ENCODE measurements at regions not wholly inside any gene's neighbourhood (a gene's known extent, or its start where the extent isn't known, plus 50 kb on each side); places are given as distances from the start of the nearest gene placed in this dataset.
A peak's percentile ranks its signal among the peaks of the same experiment; 100 is the strongest.

DNA sequence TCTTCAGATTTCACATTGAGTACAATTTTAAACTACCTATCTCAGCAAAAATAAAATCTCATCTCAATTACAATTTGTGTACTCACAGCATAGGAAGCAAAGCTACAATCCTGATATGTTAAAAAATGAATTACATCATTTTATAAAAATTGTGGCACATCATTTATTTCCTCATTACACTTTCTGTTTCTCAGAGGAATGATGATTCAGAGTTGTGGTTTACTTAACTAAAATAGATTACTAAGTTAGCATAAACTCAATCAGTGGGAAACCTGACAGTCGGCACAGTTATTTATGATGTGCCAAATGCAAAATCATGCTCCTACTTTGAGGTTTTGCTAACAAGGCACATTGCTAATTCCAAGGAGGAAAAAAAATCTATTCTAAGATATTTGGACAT, 325.0 kb downstream of the FBXO8 start:
- Histone ChIP-seq H3K9ac (ENCODE audit: low read length) (no peak overlapping the region), H3K4me3 (ENCODE audit: low read length) (no peak overlapping the region), H3K27me3 (replicated peaks; ENCODE audit: control insufficient read depth, insufficient read depth, low read length) (no peaks in the 10 kb centered on the region), H3K9me3 (ENCODE audit: control insufficient read depth, low read length) (no peaks in the 10 kb centered on the region), H3K36me3 (ENCODE audit: control insufficient read depth, insufficient read depth, low read length, severe bottlenecking) (no peaks in the 10 kb centered on the region), H3K4me1 (ENCODE audit: control insufficient read depth, insufficient read depth, low read length) (peaks cover 9% of the 10 kb centered on the region)
- peak; percentile 51 for DNase-seq (ENCODE audit: low read depth)

DNA sequence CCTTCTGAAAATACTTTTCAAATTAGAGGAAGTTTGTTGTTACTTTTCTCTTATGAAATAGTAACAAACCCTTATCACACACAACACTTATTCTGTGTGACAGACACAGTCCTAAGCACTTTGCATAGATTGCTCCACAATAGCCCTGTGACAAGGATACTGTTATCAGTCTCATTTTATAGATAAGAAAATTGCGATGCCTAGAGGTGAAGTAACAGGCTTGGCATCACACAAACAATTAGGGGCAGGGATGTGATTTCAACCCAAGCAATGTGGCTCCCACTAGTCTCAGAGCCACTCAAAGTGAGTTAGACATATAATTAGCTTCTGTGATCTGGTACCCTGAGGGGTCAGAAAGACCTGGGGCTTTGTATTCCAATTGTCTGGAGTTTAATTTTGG, 339.9 kb downstream of the FBXO8 start:
- Histone ChIP-seq H3K4me1 (ENCODE audit: control insufficient read depth, insufficient read depth, low read length) (no peaks in the 10 kb centered on the region), H3K9me3 (ENCODE audit: control insufficient read depth, low read length) (no peaks in the 10 kb centered on the region), H3K9ac (ENCODE audit: low read length) (no peak overlapping the region), H3K27me3 (replicated peaks; ENCODE audit: control insufficient read depth, insufficient read depth, low read length) (no peaks in the 10 kb centered on the region), H3K4me3 (ENCODE audit: low read length) (no peak overlapping the region), H3K36me3 (ENCODE audit: control insufficient read depth, insufficient read depth, low read length, severe bottlenecking) (no peaks in the 10 kb centered on the region)
- no peak for DNase-seq (ENCODE audit: low read depth)

DNA sequence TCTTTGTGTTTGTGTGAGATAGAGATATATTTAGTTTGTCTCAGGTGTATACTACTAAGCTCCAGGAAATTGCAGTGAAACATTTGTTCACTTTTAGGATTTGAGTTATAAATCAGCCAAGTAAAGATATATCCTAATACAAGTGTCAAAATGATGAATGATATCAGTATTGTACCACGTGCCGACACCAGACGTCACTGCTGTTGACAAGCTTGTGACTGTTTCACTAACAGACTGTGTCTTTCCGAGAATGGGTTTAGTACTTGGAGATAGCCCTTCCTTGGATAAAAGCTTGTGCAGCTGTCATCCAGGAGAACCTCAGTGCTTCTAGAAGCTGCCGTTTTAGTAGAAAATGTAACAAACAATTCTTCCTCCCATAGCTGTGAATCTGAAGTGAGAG, 343.3 kb downstream of the FBXO8 start:
- H3K36me3 ChIP-seq (ENCODE audit: control insufficient read depth, insufficient read depth, low read length, severe bottlenecking) = no peaks in the 10 kb centered on the region
- no peaks in the 10 kb centered on the region for H3K4me1 ChIP-seq (ENCODE audit: control insufficient read depth, insufficient read depth, low read length)

DNA sequence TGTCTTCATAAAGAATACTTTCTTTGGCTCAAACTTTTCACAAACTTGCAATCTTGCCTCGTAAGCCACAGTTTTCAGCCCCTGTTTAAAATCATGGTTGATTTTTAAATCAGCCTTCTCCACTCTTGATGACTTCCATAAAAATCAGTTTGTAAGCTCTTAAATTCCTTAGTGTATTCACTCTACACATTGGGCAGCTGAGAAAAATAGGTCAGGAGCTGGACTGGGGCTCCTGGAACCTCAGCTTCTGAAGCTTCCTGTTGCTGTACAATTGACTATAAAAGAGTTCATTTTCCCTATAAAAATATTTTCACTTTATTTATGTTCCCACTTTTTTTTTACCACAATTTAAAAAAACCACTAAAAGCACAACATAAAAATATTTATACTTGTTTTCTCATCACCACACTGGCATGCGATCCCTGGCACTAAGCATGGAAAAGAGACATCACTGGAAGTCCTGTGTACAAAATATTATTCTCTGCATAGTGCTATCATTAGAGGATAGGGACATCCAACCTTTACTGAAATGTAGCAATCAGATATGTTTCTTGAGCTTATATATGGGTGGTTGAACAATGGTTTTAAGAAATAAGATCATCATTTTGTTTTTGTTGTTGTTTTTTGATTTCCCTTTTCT, 345.7 kb downstream of the FBXO8 start:
- Histone ChIP-seq H3K36me3 (ENCODE audit: control insufficient read depth, insufficient read depth, low read length, severe bottlenecking) (no peaks in the 10 kb centered on the region), H3K9me3 (ENCODE audit: control insufficient read depth, low read length) (no peaks in the 10 kb centered on the region), H3K9ac (ENCODE audit: low read length) (no peak overlapping the region), H3K27me3 (replicated peaks; ENCODE audit: control insufficient read depth, insufficient read depth, low read length) (no peaks in the 10 kb centered on the region), H3K4me3 (ENCODE audit: low read length) (no peak overlapping the region), H3K4me1 (ENCODE audit: control insufficient read depth, insufficient read depth, low read length) (no peaks in the 10 kb centered on the region)
- peak; percentile 64 for DNase-seq (ENCODE audit: low read depth)

More for the DNA sequence above, 343.3 kb downstream of the FBXO8 start:
- no peak overlapping the region for H3K4me3 ChIP-seq (ENCODE audit: low read length)
- H3K27me3 ChIP-seq (replicated peaks; ENCODE audit: control insufficient read depth, insufficient read depth, low read length) = no peaks in the 10 kb centered on the region
- H3K9ac ChIP-seq (ENCODE audit: low read length) = no peak overlapping the region
- no peak for DNase-seq (ENCODE audit: low read depth)
- H3K9me3 ChIP-seq (ENCODE audit: control insufficient read depth, low read length) = no peaks in the 10 kb centered on the region

DNA sequence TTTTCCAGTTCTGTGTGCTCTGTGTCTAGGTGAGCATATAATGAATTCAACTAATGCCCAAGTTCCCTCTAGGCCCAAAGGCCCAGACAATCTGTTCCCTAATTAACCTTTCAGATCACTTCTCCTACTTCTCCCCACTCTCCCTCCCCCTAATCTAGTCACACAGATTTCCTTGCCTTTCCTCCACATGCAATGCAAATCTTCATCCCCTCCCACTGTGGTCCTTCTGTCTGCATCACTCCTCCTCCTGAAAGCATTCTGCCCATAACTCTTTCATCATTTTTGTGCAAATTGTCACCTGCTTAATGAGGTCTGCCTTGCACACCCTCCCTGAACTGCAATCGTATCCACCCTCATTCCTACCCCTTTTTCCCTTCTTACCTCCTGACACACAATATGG, 346.6 kb downstream of the FBXO8 start:
- Histone ChIP-seq H3K27me3 (replicated peaks; ENCODE audit: control insufficient read depth, insufficient read depth, low read length) (no peaks in the 10 kb centered on the region), H3K36me3 (ENCODE audit: control insufficient read depth, insufficient read depth, low read length, severe bottlenecking) (no peaks in the 10 kb centered on the region), H3K9me3 (ENCODE audit: control insufficient read depth, low read length) (no peaks in the 10 kb centered on the region), H3K9ac (ENCODE audit: low read length) (no peak overlapping the region), H3K4me1 (ENCODE audit: control insufficient read depth, insufficient read depth, low read length) (no peaks in the 10 kb centered on the region), H3K4me3 (ENCODE audit: low read length) (no peak overlapping the region)
- DNase-seq (ENCODE audit: low read depth) = no peak

DNA sequence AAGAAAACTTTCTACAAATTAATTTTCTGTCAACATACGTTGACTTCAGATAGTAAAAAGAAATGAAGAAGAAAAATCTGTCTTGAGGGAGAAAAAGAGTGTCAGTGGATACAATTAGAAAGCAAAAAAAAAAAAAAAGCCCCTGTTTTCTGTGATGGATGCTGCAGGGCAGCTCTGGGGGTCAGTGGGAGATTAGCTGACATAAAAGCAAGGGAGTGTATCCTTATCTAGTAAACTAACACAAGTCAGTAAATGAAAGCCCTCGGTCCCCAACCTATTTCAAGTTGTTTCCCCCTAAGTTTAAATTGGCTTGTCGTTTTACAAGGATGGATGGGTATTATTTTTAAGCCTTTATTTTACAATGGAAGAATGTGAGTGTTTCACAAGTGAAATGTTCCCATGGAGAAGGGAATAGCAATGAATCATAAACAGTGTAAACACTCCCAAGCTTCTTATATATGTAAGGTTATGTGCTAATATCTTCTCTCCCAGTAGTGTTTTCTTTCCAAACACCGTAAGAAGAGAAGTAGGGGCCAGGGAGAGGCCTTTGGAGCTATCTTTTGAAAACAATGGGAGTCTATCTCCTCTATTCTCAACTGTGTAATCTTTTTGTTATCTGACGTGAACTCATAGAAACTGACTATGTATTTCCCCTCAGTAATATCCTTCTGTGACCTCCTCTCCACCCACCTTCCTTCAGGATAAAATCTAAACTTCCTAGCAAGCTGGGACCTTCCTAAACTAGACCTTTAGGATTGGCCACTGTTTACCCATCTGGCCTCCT, 347.7 kb downstream of the FBXO8 start:
- no peaks in the 10 kb centered on the region for H3K36me3 ChIP-seq (ENCODE audit: control insufficient read depth, insufficient read depth, low read length, severe bottlenecking)
- H3K4me3 ChIP-seq (ENCODE audit: low read length) = no peak overlapping the region
- H3K4me1 ChIP-seq (ENCODE audit: control insufficient read depth, insufficient read depth, low read length) = no peaks in the 10 kb centered on the region
- no peaks in the 10 kb centered on the region for H3K9me3 ChIP-seq (ENCODE audit: control insufficient read depth, low read length)
- H3K27me3 ChIP-seq (replicated peaks; ENCODE audit: control insufficient read depth, insufficient read depth, low read length) = no peaks in the 10 kb centered on the region
- peak; percentile 77 for DNase-seq (ENCODE audit: low read depth)
- H3K9ac ChIP-seq (ENCODE audit: low read length) = no peak overlapping the region

DNA sequence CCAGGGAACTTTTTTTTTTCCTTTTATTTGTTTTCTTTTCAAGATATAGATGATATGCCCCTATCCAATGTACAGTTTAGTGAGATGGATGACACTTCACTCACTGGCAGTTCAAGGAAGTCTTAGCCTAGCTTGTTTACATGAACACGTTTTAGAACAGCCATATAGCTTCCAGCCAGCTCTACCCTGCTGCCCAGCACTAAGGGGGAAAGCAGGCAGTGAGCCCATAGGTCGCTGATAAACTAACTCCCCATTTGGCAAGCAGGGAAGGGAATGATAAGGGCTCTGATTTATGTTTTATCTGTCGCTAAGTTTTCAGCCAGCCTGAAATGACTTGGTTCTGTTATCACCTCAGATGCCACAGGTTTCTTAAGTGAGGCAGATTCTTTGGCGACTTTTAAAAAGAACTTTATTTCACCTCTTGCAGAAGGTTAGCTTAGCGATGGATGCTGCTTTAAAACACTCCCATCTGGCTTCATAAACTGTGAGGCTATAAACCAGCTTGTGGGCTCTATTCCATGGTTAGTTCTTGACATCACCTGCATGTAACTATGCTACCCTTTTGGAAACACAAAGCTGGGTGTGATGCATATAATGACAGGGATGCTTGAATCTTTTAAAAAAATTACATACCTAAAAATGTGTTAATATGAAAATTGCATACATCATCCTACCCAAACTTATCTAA, 348.4 kb downstream of the FBXO8 start:
- Histone ChIP-seq H3K36me3 (ENCODE audit: control insufficient read depth, insufficient read depth, low read length, severe bottlenecking) (no peaks in the 10 kb centered on the region), H3K4me1 (ENCODE audit: control insufficient read depth, insufficient read depth, low read length) (no peaks in the 10 kb centered on the region), H3K4me3 (ENCODE audit: low read length) (no peak overlapping the region), H3K9ac (ENCODE audit: low read length) (no peak overlapping the region), H3K9me3 (ENCODE audit: control insufficient read depth, low read length) (no peaks in the 10 kb centered on the region), H3K27me3 (replicated peaks; ENCODE audit: control insufficient read depth, insufficient read depth, low read length) (no peaks in the 10 kb centered on the region)
- DNase-seq (ENCODE audit: low read depth) = no peak

DNA sequence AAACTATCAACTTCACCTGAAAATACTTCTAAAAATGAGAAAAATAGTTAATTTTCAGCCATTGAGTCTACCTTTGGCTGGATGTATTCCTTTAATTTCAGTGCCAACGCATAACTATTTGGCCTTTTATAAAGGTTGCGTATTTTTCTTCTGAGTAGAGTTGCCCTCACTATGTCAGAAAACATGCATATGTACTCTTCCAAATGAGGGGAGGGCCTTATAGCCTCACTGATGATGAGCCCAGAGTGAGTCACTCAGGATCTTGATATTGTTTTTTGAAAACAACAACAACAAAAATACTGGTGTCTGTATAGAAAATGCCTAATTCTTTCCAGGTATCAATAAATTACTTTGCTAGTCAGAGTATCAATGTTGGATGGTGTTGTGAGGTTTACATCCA, 349.3 kb downstream of the FBXO8 start:
- Histone ChIP-seq H3K36me3 (ENCODE audit: control insufficient read depth, insufficient read depth, low read length, severe bottlenecking) (no peaks in the 10 kb centered on the region), H3K9me3 (ENCODE audit: control insufficient read depth, low read length) (no peaks in the 10 kb centered on the region), H3K9ac (ENCODE audit: low read length) (no peak overlapping the region), H3K27me3 (replicated peaks; ENCODE audit: control insufficient read depth, insufficient read depth, low read length) (no peaks in the 10 kb centered on the region), H3K4me1 (ENCODE audit: control insufficient read depth, insufficient read depth, low read length) (no peaks in the 10 kb centered on the region), H3K4me3 (ENCODE audit: low read length) (no peak overlapping the region)
- DNase-seq (ENCODE audit: low read depth) = peak; percentile 65

DNA sequence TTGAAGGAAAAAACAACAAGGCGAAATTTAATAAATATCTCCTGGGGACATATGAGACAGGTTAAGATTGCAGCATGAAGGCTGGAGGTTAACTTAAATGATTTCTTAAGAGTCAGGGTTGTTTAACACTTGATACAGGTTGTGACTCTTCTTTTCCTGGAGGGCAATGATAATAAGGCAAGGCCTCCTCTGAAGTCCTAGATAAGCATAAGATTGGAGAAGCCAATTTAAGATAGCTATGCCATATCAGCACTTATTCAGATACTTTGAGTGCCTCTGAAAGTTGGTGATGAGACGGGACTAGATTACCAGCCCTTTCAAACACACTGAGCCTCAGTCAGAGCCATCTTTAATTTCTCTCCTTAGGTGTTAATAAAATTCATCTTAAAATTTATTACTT, 350.8 kb downstream of the FBXO8 start:
- H3K4me1 ChIP-seq (ENCODE audit: control insufficient read depth, insufficient read depth, low read length) = no peaks in the 10 kb centered on the region
- H3K36me3 ChIP-seq (ENCODE audit: control insufficient read depth, insufficient read depth, low read length, severe bottlenecking) = no peaks in the 10 kb centered on the region
- no peak overlapping the region for H3K9ac ChIP-seq (ENCODE audit: low read length)
- no peaks in the 10 kb centered on the region for H3K27me3 ChIP-seq (replicated peaks; ENCODE audit: control insufficient read depth, insufficient read depth, low read length)
- no peak overlapping the region for H3K4me3 ChIP-seq (ENCODE audit: low read length)
- DNase-seq (ENCODE audit: low read depth) = no peak
- H3K9me3 ChIP-seq (ENCODE audit: control insufficient read depth, low read length) = no peaks in the 10 kb centered on the region

DNA sequence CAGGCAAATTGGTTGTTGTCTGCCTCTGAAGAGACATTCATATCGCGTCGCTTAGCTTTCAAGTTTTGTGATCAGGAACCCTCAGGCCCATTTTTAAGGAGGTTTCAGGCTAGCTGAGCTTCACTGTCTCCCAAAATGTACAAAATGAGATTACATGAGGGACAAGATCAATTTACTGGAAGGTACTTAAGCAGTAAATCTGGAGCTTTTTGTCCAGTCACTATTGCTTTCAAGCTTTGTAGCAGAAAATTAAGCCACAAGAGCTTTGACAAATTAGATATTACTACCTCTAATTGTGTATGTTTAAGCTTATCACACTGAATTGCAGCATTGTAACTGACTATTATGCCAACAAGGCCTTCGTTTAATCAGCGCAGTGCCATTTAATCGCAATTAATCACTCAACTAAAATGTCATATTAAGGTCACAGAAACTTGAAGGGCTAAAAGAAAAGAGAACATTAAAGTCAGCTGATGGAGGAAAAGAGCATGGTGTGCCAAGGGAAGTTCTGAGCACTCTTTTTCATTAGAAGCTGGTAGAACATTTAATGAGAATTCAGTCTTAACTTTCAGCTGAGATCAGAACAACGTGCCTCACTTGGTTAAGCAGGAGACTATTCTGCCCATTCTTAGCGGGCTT, 353.0 kb downstream of the FBXO8 start:
- Histone ChIP-seq H3K4me3 (ENCODE audit: low read length) (no peak overlapping the region), H3K4me1 (ENCODE audit: control insufficient read depth, insufficient read depth, low read length) (peaks cover 4% of the 10 kb centered on the region), H3K9ac (ENCODE audit: low read length) (no peak overlapping the region), H3K36me3 (ENCODE audit: control insufficient read depth, insufficient read depth, low read length, severe bottlenecking) (no peaks in the 10 kb centered on the region), H3K9me3 (ENCODE audit: control insufficient read depth, low read length) (no peaks in the 10 kb centered on the region), H3K27me3 (replicated peaks; ENCODE audit: control insufficient read depth, insufficient read depth, low read length) (no peaks in the 10 kb centered on the region)
- DNase-seq (ENCODE audit: low read depth) = no peak

DNA sequence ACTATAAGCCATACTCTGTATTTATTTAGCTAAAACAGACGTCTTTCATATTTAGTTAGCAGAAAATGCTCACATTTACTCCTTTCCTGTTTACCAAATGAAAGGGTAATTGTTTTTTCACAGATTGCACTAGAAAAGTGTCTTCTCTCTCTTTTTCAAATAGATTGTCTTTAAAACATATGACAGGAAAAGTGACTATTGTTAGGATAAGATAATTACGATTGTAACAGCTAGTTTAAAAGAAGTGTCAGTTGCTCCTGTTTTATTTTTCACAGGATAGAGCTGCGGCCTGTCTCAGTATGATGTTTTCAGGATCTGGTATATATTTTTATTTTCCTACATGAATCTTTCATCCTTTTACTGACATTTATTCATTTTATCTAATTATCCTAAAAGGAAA, 353.5 kb downstream of the FBXO8 start:
- Histone ChIP-seq H3K4me1 (ENCODE audit: control insufficient read depth, insufficient read depth, low read length) (peaks cover 9% of the 10 kb centered on the region), H3K27me3 (replicated peaks; ENCODE audit: control insufficient read depth, insufficient read depth, low read length) (no peaks in the 10 kb centered on the region), H3K9ac (ENCODE audit: low read length) (no peak overlapping the region), H3K4me3 (ENCODE audit: low read length) (no peak overlapping the region), H3K36me3 (ENCODE audit: control insufficient read depth, insufficient read depth, low read length, severe bottlenecking) (no peaks in the 10 kb centered on the region), H3K9me3 (ENCODE audit: control insufficient read depth, low read length) (no peaks in the 10 kb centered on the region)
- DNase-seq (ENCODE audit: low read depth) = no peak

Measured in adipocyte (in vitro differentiated cells).